ENCODE measurements at regions not wholly inside any gene's neighbourhood (a gene's known extent, or its start where the extent isn't known, plus 50 kb on each side); places are given as distances from the start of the nearest gene placed in this dataset.
"Not testable (repeated sequence)": the region's sequence is repeated elsewhere in the genome, so short reads cannot be mapped to it uniquely, and the experiment has no call there.

GRCh38 chr12:33678221-33678964 lies 238.8 kb upstream of the SYT10 start:
- no peak for DNase-seq (ENCODE audit: low spot score)

GRCh38 chr12:33690562-33690961 lies 250.9 kb upstream of the SYT10 start:
- DNase-seq (ENCODE audit: low spot score): no peak

GRCh38 chr12:33703221-33703620 lies 263.6 kb upstream of the SYT10 start:
- DNase-seq (ENCODE audit: low spot score): no peak

GRCh38 chr12:33706927-33707326 lies 267.3 kb upstream of the SYT10 start:
- DNase-seq (ENCODE audit: low spot score): no peak

- no peak for DNase-seq (ENCODE audit: low spot score)
Observed at GRCh38 chr12:33708935-33709334, 269.3 kb upstream of the SYT10 start.

GRCh38 chr12:33710548-33710947 lies 270.9 kb upstream of the SYT10 start:
- no peak for DNase-seq (ENCODE audit: low spot score)

- DNase-seq (ENCODE audit: low spot score): no peak
Observed at GRCh38 chr12:33718631-33719030, 279.0 kb upstream of the SYT10 start.

- DNase-seq (ENCODE audit: low spot score): no peak
Observed at GRCh38 chr12:33721561-33721960, 281.9 kb upstream of the SYT10 start.

GRCh38 chr12:33724867-33725266 lies 285.2 kb upstream of the SYT10 start:
- DNase-seq (ENCODE audit: low spot score): no peak

- no peak for DNase-seq (ENCODE audit: low spot score)
Observed at GRCh38 chr12:33734871-33735270, 287.4 kb upstream of the ALG10 start.

- no peak for DNase-seq (ENCODE audit: low spot score)
Observed at GRCh38 chr12:33752854-33753253, 269.4 kb upstream of the ALG10 start.

- no peak for DNase-seq (ENCODE audit: low spot score)
Observed at GRCh38 chr12:33757701-33758100, 264.6 kb upstream of the ALG10 start.

GRCh38 chr12:33759279-33759678 lies 263.0 kb upstream of the ALG10 start:
- no peak for DNase-seq (ENCODE audit: low spot score)

- no peak for DNase-seq (ENCODE audit: low spot score)
Observed at GRCh38 chr12:33763331-33763730, 259.0 kb upstream of the ALG10 start.

GRCh38 chr12:33770652-33771051 lies 251.6 kb upstream of the ALG10 start:
- no peak for DNase-seq (ENCODE audit: low spot score)

GRCh38 chr12:33771889-33772288 lies 250.4 kb upstream of the ALG10 start:
- DNase-seq (ENCODE audit: low spot score): no peak

GRCh38 chr12:33773091-33773490 lies 249.2 kb upstream of the ALG10 start:
- DNase-seq (ENCODE audit: low spot score): not testable (repeated sequence)

GRCh38 chr12:33786532-33786931 lies 235.8 kb upstream of the ALG10 start:
- DNase-seq (ENCODE audit: low spot score): no peak

- no peak for DNase-seq (ENCODE audit: low spot score)
Observed at GRCh38 chr12:33794954-33795353, 227.3 kb upstream of the ALG10 start.

- no peak for DNase-seq (ENCODE audit: low spot score)
Observed at GRCh38 chr12:33795536-33795935, 226.8 kb upstream of the ALG10 start.

- no peak for DNase-seq (ENCODE audit: low spot score)
Observed at GRCh38 chr12:33813536-33813935, 208.8 kb upstream of the ALG10 start.

- no peak for DNase-seq (ENCODE audit: low spot score)
Observed at GRCh38 chr12:33817713-33818112, 204.6 kb upstream of the ALG10 start.

GRCh38 chr12:33818313-33818712 lies 204.0 kb upstream of the ALG10 start:
- DNase-seq (ENCODE audit: low spot score): no peak

- no peak for DNase-seq (ENCODE audit: low spot score)
Observed at GRCh38 chr12:33825442-33825841, 196.9 kb upstream of the ALG10 start.

Data from AG20443 (cell line).